Erythroblast (primary cell): ENCODE measurements at regions not wholly inside any gene's neighbourhood (a gene's known extent, or its start where the extent isn't known, plus 50 kb on each side); places are given as distances from the start of the nearest gene placed in this dataset.

Experiments
- DNase-seq, 2 experiments: peaks; one replicate each; lab custom pipeline; 2025; lab: John Stamatoyannopoulos, UW
- GATA1 ChIP-seq: IDR thresholded peaks from 2 replicates; pipeline ENCODE4 v1.6.1; 2011; ENCODE audit warnings: low read depth, mild to moderate bottlenecking, control low read depth, low read length, moderate library complexity
- POLR2A ChIP-seq: IDR thresholded peaks from 2 replicates; pipeline ENCODE4 v1.6.1; 2011; ENCODE audit warnings: mild to moderate bottlenecking, low read length

- DNase-seq = no peak
- no peak for TF ChIP-seq POLR2A
- TF ChIP-seq GATA1 = no peak
Measured at GRCh38 chr2:66948234-66948633, 448.9 kb upstream of the ETAA1 start.

GRCh38 chr2:66957198-66957597 is 439.9 kb upstream of the ETAA1 start:
- no peak for DNase-seq
- TF ChIP-seq POLR2A (no peak), GATA1 (no peak)

GRCh38 chr2:66957677-66958076 is 439.5 kb upstream of the ETAA1 start:
- TF ChIP-seq GATA1 = no peak
- no peak for TF ChIP-seq POLR2A
- no peak for DNase-seq

GRCh38 chr2:66960161-66960560 is 437.0 kb upstream of the ETAA1 start:
- TF ChIP-seq POLR2A = no peak
- TF ChIP-seq GATA1 = no peak
- no peak for DNase-seq

GRCh38 chr2:66962716-66963115 is 434.4 kb upstream of the ETAA1 start:
- TF ChIP-seq POLR2A = no peak
- DNase-seq = no peak

GRCh38 chr2:66966631-66967030 is 430.5 kb upstream of the ETAA1 start:
- no peak for DNase-seq
- TF ChIP-seq POLR2A (no peak), GATA1 (no peak)

- TF ChIP-seq POLR2A (no peak), GATA1 (no peak)
- no peak for DNase-seq
Measured at GRCh38 chr2:66968946-66969345, 428.2 kb upstream of the ETAA1 start.

GRCh38 chr2:66981074-66981473 is 416.1 kb upstream of the ETAA1 start:
- no peak for DNase-seq
- TF ChIP-seq POLR2A (no peak), GATA1 (no peak)

GRCh38 chr2:66982766-66983165 is 414.4 kb upstream of the ETAA1 start:
- no peak for TF ChIP-seq GATA1
- TF ChIP-seq POLR2A = no peak
- no peak for DNase-seq

GRCh38 chr2:66984864-66985263 is 412.3 kb upstream of the ETAA1 start:
- TF ChIP-seq GATA1 = no peak
- no peak for TF ChIP-seq POLR2A

GRCh38 chr2:66985906-66986305 is 411.2 kb upstream of the ETAA1 start:
- DNase-seq = no peak
- no peak for TF ChIP-seq POLR2A
- no peak for TF ChIP-seq GATA1

More at GRCh38 chr2:66984864-66985263, 412.3 kb upstream of the ETAA1 start:
- DNase-seq = no peak

GRCh38 chr2:66987733-66988132 is 409.4 kb upstream of the ETAA1 start:
- TF ChIP-seq GATA1 = no peak
- no peak for TF ChIP-seq POLR2A
- DNase-seq = no peak

- DNase-seq = no peak
- no peak for TF ChIP-seq POLR2A
- no peak for TF ChIP-seq GATA1
Measured at GRCh38 chr2:66994654-66995053, 402.5 kb upstream of the ETAA1 start.

- DNase-seq = no peak
- TF ChIP-seq POLR2A = no peak
- TF ChIP-seq GATA1 = no peak
Measured at GRCh38 chr2:66995636-66996035, 401.5 kb upstream of the ETAA1 start.

GRCh38 chr2:67002618-67003371 is 394.3 kb upstream of the ETAA1 start:
- no peak for DNase-seq
- no peak for TF ChIP-seq POLR2A
- no peak for TF ChIP-seq GATA1
